GM10248 (cell line): ENCODE measurements at regions not wholly inside any gene's neighbourhood (a gene's known extent, or its start where the extent isn't known, plus 50 kb on each side); places are given as distances from the start of the nearest gene placed in this dataset.
"Not testable (repeated sequence)": the region's sequence is repeated elsewhere in the genome, so short reads cannot be mapped to it uniquely, and the experiment has no call there.

ENCODE experiments used
- CTCF ChIA-PET: fragments of 300-600 bp; sonication (Branson Sonifier 250); formaldehyde crosslinking; extraction: SDS; loops from one replicate; lab custom pipeline; 2021; ENCODE audit warnings: antibody characterized with exemption; lab: Yijun Ruan, JAX
- POLR2A ChIA-PET: fragments of 350-650 bp; sonication (Branson Sonifier 250); formaldehyde crosslinking; extraction: SDS; loops from one replicate; lab custom pipeline; 2020; ENCODE audit warnings: antibody characterized with exemption; lab: Yijun Ruan, JAX
- DNase-seq: peaks from one replicate; pipeline ENCODE4 v3.0.0; 2012; ENCODE audit errors: extremely low spot score
- TF ChIP-seq, protein P1 (sequence below): IDR thresholded peaks from 2 replicates; pipeline ENCODE4 v1.5.1; 2012; ENCODE audit warnings: mild to moderate bottlenecking, low read depth; ENCODE audit errors: extremely low read depth, missing control alignments, control extremely low read depth

GRCh38 chr10:3255075-3255474 lies 82.5 kb upstream of the PITRM1 start:
- CTCF ChIA-PET: interaction anchor here (1.0 to 1.2 kb wide), 2 partner anchors 15 to 1559 kb away, joined by 3 read pairs; no protein-coding TSS in a partner anchor
- TF ChIP-seq, protein P1, sequence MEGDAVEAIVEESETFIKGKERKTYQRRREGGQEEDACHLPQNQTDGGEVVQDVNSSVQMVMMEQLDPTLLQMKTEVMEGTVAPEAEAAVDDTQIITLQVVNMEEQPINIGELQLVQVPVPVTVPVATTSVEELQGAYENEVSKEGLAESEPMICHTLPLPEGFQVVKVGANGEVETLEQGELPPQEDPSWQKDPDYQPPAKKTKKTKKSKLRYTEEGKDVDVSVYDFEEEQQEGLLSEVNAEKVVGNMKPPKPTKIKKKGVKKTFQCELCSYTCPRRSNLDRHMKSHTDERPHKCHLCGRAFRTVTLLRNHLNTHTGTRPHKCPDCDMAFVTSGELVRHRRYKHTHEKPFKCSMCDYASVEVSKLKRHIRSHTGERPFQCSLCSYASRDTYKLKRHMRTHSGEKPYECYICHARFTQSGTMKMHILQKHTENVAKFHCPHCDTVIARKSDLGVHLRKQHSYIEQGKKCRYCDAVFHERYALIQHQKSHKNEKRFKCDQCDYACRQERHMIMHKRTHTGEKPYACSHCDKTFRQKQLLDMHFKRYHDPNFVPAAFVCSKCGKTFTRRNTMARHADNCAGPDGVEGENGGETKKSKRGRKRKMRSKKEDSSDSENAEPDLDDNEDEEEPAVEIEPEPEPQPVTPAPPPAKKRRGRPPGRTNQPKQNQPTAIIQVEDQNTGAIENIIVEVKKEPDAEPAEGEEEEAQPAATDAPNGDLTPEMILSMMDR: no peak
- POLR2A ChIA-PET: no interaction called here
- no peak for DNase-seq

DNA sequence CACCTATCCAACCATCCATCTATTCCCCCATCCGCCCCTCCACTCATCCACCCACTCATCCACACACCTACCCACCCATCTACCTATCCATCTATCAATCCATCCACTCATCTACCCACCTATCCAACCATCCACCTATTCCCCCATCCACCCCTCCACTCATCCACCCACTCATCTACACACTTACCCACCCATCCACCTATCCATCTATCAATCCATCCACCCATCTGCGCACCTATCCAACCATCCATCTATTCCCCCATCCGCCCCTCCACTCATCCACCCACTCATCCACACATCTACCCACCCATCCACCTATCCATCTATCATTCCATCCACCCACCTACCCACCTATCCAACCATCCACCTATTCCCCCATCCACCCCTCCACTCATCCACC lies 81.4 kb upstream of the PITRM1 start:
- not testable (repeated sequence) for DNase-seq
- CTCF ChIA-PET: interaction anchor here (1.0 kb wide), 1 partner anchor 1561 kb away, joined by 3 read pairs; no protein-coding TSS in a partner anchor

GRCh38 chr10:3251172-3251571 lies 78.6 kb upstream of the PITRM1 start:
- ChIA-PET CTCF (interaction anchor here (1.5 to 1.8 kb wide), 2 partner anchors 33 to 1516 kb away, joined by 3 to 4 read pairs; no protein-coding TSS in a partner anchor), POLR2A (no interaction called here)
- TF ChIP-seq, protein P1: no peak
- DNase-seq: no peak

More for the DNA sequence above, 81.4 kb upstream of the PITRM1 start:
- POLR2A ChIA-PET: not testable (repeated sequence)

DNA sequence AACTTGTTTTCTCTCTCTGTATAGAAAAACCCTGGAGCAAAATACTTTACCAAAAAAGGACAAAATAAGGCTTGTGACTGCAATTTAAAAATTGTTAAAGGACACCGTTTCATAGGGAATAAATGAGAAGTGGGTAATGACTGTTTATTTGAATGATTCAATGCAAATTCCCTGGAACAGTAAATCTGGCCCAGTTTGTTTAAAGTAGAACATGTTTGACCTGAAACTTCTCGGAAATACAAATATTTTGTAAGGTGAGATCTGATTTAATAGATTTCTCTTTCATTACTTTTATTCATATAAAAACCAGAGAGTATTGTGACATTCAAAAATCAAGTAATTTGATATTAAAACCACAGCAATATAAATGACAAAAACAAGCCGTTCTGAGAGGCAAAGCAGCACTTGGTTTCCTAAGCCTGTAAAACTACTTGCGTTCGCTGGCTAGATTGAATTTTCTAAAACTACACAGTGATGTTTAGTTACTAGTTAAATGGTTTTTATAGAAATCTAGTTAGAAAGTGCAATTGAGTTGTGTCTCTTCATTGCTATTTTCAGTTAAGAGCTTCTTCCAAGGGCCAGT lies 76.8 kb upstream of the PITRM1 start:
- POLR2A ChIA-PET: no interaction called here
- CTCF ChIA-PET: interaction anchor here (1.2 kb wide), 2 partner anchors 9 to 1566 kb away, joined by 3 to 5 read pairs; no protein-coding TSS in a partner anchor
- DNase-seq: no peak
- TF ChIP-seq, protein P1: no peak

- TF ChIP-seq, protein P1: no peak
- DNase-seq: no peak
- POLR2A ChIA-PET: no interaction called here
- CTCF ChIA-PET: interaction anchor here (1.2 kb wide), 1 partner anchor 9 kb away, joined by 5 read pairs; no protein-coding TSS in a partner anchor
Observed at GRCh38 chr10:3248526-3249306, 76.1 kb upstream of the PITRM1 start.

- no peak for DNase-seq
- ChIA-PET CTCF (interaction anchor here (1.0 kb wide), 1 partner anchor 18 kb away, joined by 4 read pairs; no protein-coding TSS in a partner anchor), POLR2A (no interaction called here)
- TF ChIP-seq, protein P1: no peak
Observed at GRCh38 chr10:3245395-3245794, 72.8 kb upstream of the PITRM1 start.
